PC-3 (cell line): ENCODE measurements at regions not wholly inside any gene's neighbourhood (a gene's known extent, or its start where the extent isn't known, plus 50 kb on each side); places are given as distances from the start of the nearest gene placed in this dataset.

Experiments used
- ATAC-seq: fragments of 200-7000 bp; cut with Tn5 transposase; 2 replicates; pipeline ENCODE4 v1.9.1; 2020; ENCODE audit warnings: mild to moderate bottlenecking, moderate library complexity
- BruUV-seq: library from RNA; stranded (reverse); fragments of 400-500 nt; replicated peaks from 2 replicates; lab custom pipeline; 2021; lab: Mats Ljungman, UMichigan
- CTCF ChIA-PET: fragments of 300-600 bp; sonication (Branson Sonifier 250); formaldehyde crosslinking; loops from one replicate; lab custom pipeline; 2022; ENCODE audit warnings: antibody characterized with exemption; lab: Charles Lee
- POLR2A ChIA-PET: fragments of 300-600 bp; sonication (Branson Sonifier 250); formaldehyde crosslinking; loops from one replicate; lab custom pipeline; 2022; ENCODE audit warnings: antibody characterized with exemption; ENCODE audit not compliant: unreplicated experiment; lab: Charles Lee
- DNase-seq: peaks from one replicate; pipeline ENCODE4 v3.0.0-alpha.2; 2015
- H2AFZ ChIP-seq: fragments of 300-600 bp; sonication (generic); 2 replicates; pipeline ENCODE4 v1.6.0; 2016; ENCODE audit warnings: antibody characterized with exemption, low read length
- H3F3A ChIP-seq: fragments of 300-600 bp; sonication (generic); one replicate; pipeline ENCODE4 v1.6.0; 2017; ENCODE audit warnings: antibody characterized with exemption, low read length, control low read depth, mild to moderate bottlenecking; ENCODE audit not compliant: unreplicated experiment
- H3K27ac ChIP-seq: fragments of 300-600 bp; sonication (generic); 2 replicates; pipeline ENCODE4 v1.5.1; 2016; ENCODE audit warnings: mild to moderate bottlenecking, low read length
- H3K27me3 ChIP-seq: fragments of 300-600 bp; sonication (generic); 2 replicates; pipeline ENCODE4 v1.6.1; 2016; ENCODE audit warnings: low read length, mixed read lengths
- H3K36me3 ChIP-seq: fragments of 300-600 bp; sonication (generic); 2 replicates; pipeline ENCODE4 v1.6.1; 2016; ENCODE audit warnings: low read depth, mixed run types, low read length, mixed read lengths
- H3K4me1 ChIP-seq: fragments of 300-600 bp; sonication (generic); 2 replicates; pipeline ENCODE4 v1.5.1; 2016; ENCODE audit warnings: low read length; ENCODE audit not compliant: insufficient read depth
- H3K4me2 ChIP-seq: fragments of 300-600 bp; sonication (generic); 2 replicates; pipeline ENCODE4 v1.6.0; 2016; ENCODE audit warnings: low read length
- H3K4me3 ChIP-seq: fragments of 300-600 bp; sonication (generic); 2 replicates; pipeline ENCODE4 v1.5.1; 2016; ENCODE audit warnings: mild to moderate bottlenecking, low read length, mixed read lengths
- H3K79me2 ChIP-seq: fragments of 300-600 bp; sonication (generic); 2 replicates; pipeline ENCODE4 v1.6.1; 2017; ENCODE audit warnings: low read length, mixed read lengths
- H3K9ac ChIP-seq: fragments of 300-600 bp; sonication (generic); 2 replicates; pipeline ENCODE4 v1.6.0; 2016; ENCODE audit warnings: mild to moderate bottlenecking, low read length
- H3K9me2 ChIP-seq: fragments of 300-600 bp; sonication (generic); replicated peaks from 2 replicates; pipeline ENCODE4 v1.6.1; 2016; ENCODE audit warnings: mixed run types, low read length, mixed read lengths
- H3K9me3 ChIP-seq: fragments of 300-600 bp; sonication (generic); 2 replicates; pipeline ENCODE4 v1.6.1; 2016; ENCODE audit warnings: low read length, mixed read lengths
- H4K20me1 ChIP-seq: fragments of 300-600 bp; sonication (generic); 2 replicates; pipeline ENCODE4 v1.6.1; 2016; ENCODE audit warnings: low read length, mixed read lengths
- EZH2 ChIP-seq: fragments of 300-600 bp; sonication (generic); IDR thresholded peaks from one replicate; pipeline ENCODE4 v1.6.1; 2017; ENCODE audit warnings: antibody characterized with exemption, mild to moderate bottlenecking, low read length; ENCODE audit not compliant: unreplicated experiment
- EZH2phosphoT487 ChIP-seq: fragments of 300-600 bp; sonication (generic); IDR thresholded peaks from 2 replicates; pipeline ENCODE4 v1.6.1; 2018; ENCODE audit warnings: mild to moderate bottlenecking, antibody characterized with exemption, low read length, borderline replicate concordance
- intact Hi-C: fragments of 100-400 bp; cut with micrococcal nuclease; formaldehyde crosslinking; loops from 2 replicates; pipeline ENCODE4 v1.9.0; 2023
- TF ChIP-seq, protein P1 (sequence below): fragments of 300-600 bp; sonication (generic); conservative IDR thresholded peaks from 2 replicates; pipeline ENCODE4 v1.5.1; 2017; ENCODE audit warnings: antibody characterized with exemption, low read depth, mild to moderate bottlenecking, low read length

DNA sequence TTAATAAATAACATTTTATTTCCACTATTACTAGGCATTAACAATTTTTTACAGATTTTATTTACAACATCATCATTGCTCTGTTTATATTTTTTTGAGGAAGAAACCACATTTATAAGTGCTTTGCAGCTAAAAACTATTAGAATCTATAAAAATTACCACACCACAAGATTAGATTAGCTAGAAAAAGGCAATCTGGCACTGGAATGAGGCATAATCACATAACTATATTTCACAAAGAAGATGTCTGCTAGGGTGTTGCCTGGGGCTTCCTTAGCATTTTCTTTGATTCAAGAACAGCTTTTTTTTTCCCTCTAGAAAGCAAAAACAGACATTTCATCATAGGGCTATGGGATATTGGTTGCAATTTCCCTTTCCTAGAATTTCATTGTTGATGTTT, 2169.2 kb downstream of the MRPL39 start:
- intact Hi-C loops: no loop called here

DNA sequence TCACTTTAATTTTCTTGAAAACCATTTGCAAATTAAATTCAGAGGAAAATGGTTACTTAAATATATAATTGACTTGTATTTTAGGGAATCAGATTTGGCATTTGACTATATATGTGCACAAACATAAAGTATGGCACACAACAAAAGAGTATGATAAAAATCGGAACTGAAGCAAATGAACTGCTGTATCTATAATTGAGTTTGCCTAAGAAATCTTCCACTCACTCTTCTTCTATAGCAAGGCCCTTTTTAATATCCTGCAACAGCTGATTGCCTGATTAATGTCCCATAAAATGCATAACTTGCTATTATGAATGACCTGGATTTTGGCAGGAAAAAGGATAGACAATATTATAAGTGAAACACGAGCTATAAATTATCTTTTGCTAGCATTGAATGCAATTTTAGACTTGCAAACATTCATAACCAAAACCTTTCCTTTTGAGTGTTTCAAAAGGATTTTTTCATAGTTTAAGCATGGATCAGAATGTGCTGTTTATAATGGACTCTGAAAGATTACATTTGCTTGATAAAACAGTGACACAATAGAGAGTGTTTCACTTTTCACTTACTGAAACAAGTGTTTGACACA, 2204.3 kb downstream of the MRPL39 start:
- Histone ChIP-seq H4K20me1 (no peaks in the 10 kb centered on the region), H3K9me2 (no peaks in the 10 kb centered on the region), H3K4me1 (no peaks in the 10 kb centered on the region), H3K27ac (no peak overlapping the region), H3F3A (no peaks in the 10 kb centered on the region), H3K4me3 (no peak overlapping the region), H3K79me2 (no peaks in the 10 kb centered on the region), H3K36me3 (no peaks in the 10 kb centered on the region), H3K4me2 (no peak overlapping the region), H3K9me3 (no peaks in the 10 kb centered on the region), H3K9ac (no peak overlapping the region), H3K27me3 (no peaks in the 10 kb centered on the region), H2AFZ (no peak overlapping the region)
- CTCF ChIA-PET: no interaction called here
- BruUV-seq: no TSS peak
- POLR2A ChIA-PET: interaction anchor here (0.6 kb wide), 1 partner anchor 402 kb away, joined by 3 read pairs; no protein-coding TSS in a partner anchor
- ATAC-seq (no peak), DNase-seq (no peak)
- TF ChIP-seq EZH2 (no peak), EZH2phosphoT487 (no peak)
- TF ChIP-seq, protein P1, sequence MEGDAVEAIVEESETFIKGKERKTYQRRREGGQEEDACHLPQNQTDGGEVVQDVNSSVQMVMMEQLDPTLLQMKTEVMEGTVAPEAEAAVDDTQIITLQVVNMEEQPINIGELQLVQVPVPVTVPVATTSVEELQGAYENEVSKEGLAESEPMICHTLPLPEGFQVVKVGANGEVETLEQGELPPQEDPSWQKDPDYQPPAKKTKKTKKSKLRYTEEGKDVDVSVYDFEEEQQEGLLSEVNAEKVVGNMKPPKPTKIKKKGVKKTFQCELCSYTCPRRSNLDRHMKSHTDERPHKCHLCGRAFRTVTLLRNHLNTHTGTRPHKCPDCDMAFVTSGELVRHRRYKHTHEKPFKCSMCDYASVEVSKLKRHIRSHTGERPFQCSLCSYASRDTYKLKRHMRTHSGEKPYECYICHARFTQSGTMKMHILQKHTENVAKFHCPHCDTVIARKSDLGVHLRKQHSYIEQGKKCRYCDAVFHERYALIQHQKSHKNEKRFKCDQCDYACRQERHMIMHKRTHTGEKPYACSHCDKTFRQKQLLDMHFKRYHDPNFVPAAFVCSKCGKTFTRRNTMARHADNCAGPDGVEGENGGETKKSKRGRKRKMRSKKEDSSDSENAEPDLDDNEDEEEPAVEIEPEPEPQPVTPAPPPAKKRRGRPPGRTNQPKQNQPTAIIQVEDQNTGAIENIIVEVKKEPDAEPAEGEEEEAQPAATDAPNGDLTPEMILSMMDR: no peak
- intact Hi-C loops: loop anchor here (5.0 kb wide), 2 partner anchors 174 to 564 kb away; no protein-coding TSS in a partner anchor

More for the DNA sequence above, 2169.2 kb downstream of the MRPL39 start:
- POLR2A ChIA-PET: no interaction called here
- no peak overlapping the region for H3K9ac ChIP-seq
- DNase-seq (no peak), ATAC-seq (no peak)
- no peak overlapping the region for H3K27ac ChIP-seq
- H3K4me3 ChIP-seq: no peak overlapping the region
- CTCF ChIA-PET: no interaction called here
- no peaks in the 10 kb centered on the region for H3K9me2 ChIP-seq
- no peaks in the 10 kb centered on the region for H3F3A ChIP-seq
- H3K9me3 ChIP-seq: no peaks in the 10 kb centered on the region
- H2AFZ ChIP-seq: no peak overlapping the region
- H4K20me1 ChIP-seq: no peaks in the 10 kb centered on the region
- H3K36me3 ChIP-seq: no peaks in the 10 kb centered on the region
- no peaks in the 10 kb centered on the region for H3K4me1 ChIP-seq
- no peak for TF ChIP-seq EZH2phosphoT487
- TF ChIP-seq EZH2: no peak
- TF ChIP-seq, protein P1: no peak
- no peaks in the 10 kb centered on the region for H3K79me2 ChIP-seq
- H3K4me2 ChIP-seq: no peak overlapping the region
- no TSS peak for BruUV-seq
- no peaks in the 10 kb centered on the region for H3K27me3 ChIP-seq

DNA sequence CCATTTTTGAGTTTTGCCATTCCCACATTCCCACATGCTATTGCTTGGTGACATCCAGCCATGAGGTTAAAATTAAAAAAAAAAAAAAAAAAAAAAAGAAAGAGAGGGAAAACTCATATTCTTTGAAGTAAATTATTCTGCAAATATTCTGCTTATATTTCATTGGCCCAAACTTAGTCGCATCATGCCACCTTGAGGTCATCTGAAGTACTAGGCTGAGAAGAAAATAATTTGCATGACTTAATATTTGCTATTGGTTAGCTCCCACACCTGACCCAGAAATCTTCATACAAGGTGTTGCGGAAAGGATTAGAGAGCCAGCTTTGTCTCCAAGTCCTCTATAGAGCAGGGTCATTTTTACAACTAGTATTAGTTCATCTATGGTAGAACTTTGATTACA, 2206.0 kb downstream of the MRPL39 start:
- Histone ChIP-seq H3K4me2 (no peak overlapping the region), H3K27ac (no peak overlapping the region), H3K79me2 (no peaks in the 10 kb centered on the region), H2AFZ (no peak overlapping the region), H3K4me3 (no peak overlapping the region), H3K36me3 (no peaks in the 10 kb centered on the region), H3K9ac (no peak overlapping the region), H3K4me1 (no peaks in the 10 kb centered on the region), H3K9me2 (no peaks in the 10 kb centered on the region), H3K27me3 (no peaks in the 10 kb centered on the region), H4K20me1 (no peaks in the 10 kb centered on the region), H3K9me3 (no peaks in the 10 kb centered on the region), H3F3A (no peaks in the 10 kb centered on the region)
- ChIA-PET POLR2A (no interaction called here), CTCF (interaction anchor here (0.5 to 0.7 kb wide), 2 partner anchors 202 to 276 kb away, joined by 3 to 6 read pairs; no protein-coding TSS in a partner anchor)
- intact Hi-C loops: loop anchor here (5.0 kb wide), 2 partner anchors 176 to 566 kb away; no protein-coding TSS in a partner anchor
- ATAC-seq (peak; percentile 71; the same call in 1 of the 2 replicates), DNase-seq (peak; percentile 61)
- BruUV-seq: no TSS peak
- TF ChIP-seq, protein P1: peak; percentile 68
- no peak for TF ChIP-seq EZH2
